ENCODE measurements at regions not wholly inside any gene's neighbourhood (a gene's known extent, or its start where the extent isn't known, plus 50 kb on each side); places are given as distances from the start of the nearest gene placed in this dataset. TPM values are rescaled to one million over a fixed set of nuclear protein-coding genes. Genes with fewer than 3 reads are reported as not detected.

DNA sequence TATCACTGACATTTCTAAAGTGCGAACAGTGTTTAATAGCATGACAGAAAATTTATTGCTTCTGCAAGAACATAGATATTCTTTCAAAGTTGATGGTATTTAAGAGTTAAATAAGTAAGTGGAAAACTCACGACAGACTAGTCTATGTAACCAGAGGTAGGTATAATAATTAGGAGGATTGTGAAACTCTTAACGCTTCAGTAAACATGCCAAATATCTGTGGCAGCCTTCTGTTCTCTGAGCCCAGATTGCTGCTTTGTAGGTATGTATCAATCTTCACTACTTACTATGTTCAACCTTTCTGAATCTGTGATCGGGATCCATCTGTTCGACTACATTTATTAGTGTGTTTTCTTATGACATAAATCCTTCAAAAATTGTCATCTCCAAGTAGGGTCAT, 53.6 kb upstream of the SPANXB1 start (continued):
- TF ChIP-seq CBFA2T2 (conservative IDR thresholded peaks at IDR 0.05), result no peak

DNA sequence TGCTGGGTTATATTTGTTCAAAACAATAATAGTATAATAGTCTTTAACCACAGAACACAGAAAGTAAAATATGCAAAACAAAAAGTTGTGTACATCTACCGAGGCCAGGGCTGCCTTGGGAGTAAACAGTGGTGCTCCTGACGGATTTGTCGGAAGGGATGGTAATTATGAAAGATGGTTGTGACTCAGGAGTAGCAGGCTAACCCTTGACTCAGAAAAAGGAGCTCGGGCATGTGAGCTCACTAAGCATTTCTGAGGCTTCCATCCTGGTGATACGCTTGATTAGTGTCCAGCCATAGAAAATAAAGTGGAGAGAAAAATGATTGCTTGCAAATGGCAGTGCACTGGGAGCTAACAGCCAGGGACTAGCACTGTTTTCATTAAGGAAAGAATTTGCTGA, 53.2 kb upstream of the SPANXB1 start:
- WGBS (ENCODE audit: insufficient coverage, low coverage, missing lambda C conversion rate), result 0% methylated on average over 5 of the region's 5 CpGs
- H3K27ac ChIP-seq (ENCODE audit: extremely low read depth, low read depth, low read length), result no peak overlapping the region
- H3K36me3 ChIP-seq (ENCODE audit: control insufficient read depth, insufficient read depth, low read length), result no peaks in the 10 kb centered on the region
- in situ Hi-C loops (cut with MboI) (no loop called here), intact Hi-C loops (cut with micrococcal nuclease) (no loop called here)
- ATAC-seq (no peak), FAIRE-seq (no peak), DNase-seq (ENCODE audit: extremely low read depth in 1 of 4, low spot score in 3 of 4) (no peak)
- H3K27me3 ChIP-seq (ENCODE audit: control insufficient read depth in 2 of 2, insufficient read depth in 2 of 2, low read length in 2 of 2), result no peaks in the 10 kb centered on the region
- no peaks in the 10 kb centered on the region for H3K4me1 ChIP-seq (replicated peaks in 1 of 2; ENCODE audit: control insufficient read depth in 2 of 2, insufficient read depth in 2 of 2, low read length in 2 of 2)
- H3K4me3 ChIP-seq, result no peak overlapping the region
- no peaks in the 10 kb centered on the region for H3K9me3 ChIP-seq (replicated peaks; ENCODE audit: control insufficient read depth, insufficient read depth, low read depth, low read length)
- TF ChIP-seq, protein P1, sequence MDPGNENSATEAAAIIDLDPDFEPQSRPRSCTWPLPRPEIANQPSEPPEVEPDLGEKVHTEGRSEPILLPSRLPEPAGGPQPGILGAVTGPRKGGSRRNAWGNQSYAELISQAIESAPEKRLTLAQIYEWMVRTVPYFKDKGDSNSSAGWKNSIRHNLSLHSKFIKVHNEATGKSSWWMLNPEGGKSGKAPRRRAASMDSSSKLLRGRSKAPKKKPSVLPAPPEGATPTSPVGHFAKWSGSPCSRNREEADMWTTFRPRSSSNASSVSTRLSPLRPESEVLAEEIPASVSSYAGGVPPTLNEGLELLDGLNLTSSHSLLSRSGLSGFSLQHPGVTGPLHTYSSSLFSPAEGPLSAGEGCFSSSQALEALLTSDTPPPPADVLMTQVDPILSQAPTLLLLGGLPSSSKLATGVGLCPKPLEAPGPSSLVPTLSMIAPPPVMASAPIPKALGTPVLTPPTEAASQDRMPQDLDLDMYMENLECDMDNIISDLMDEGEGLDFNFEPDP (CRISPR knock-in tag; IDR thresholded peaks at IDR 0.05), result no peak
- TF ChIP-seq ETV5 (CRISPR knock-in tag; IDR thresholded peaks at IDR 0.05; ENCODE audit: low read depth) (no peak), SIN3B (IDR thresholded peaks at IDR 0.05; ENCODE audit: low read depth) (no peak), KLF1 (tag; IDR thresholded peaks at IDR 0.05) (no peak)
- ChIA-PET CTCF (ENCODE audit: low intra/inter-chr PET ratio) (no interaction called here), POLR2A (no interaction called here)
- H3K79me2 ChIP-seq (ENCODE audit: control insufficient read depth, insufficient read depth, low read length), result no peaks in the 10 kb centered on the region
- no peak overlapping the region for H3K9ac ChIP-seq (ENCODE audit: insufficient read depth in 1 of 2, low read depth in 2 of 2, low read length in 2 of 2)
- H2AFZ ChIP-seq (ENCODE audit: low read depth, low read length), result no peak overlapping the region
- H4K20me1 ChIP-seq (replicated peaks; ENCODE audit: control insufficient read depth, insufficient read depth, low read length), result no peaks in the 10 kb centered on the region
- BruUV-seq (replicated peaks), result no TSS peak
- no peak overlapping the region for H3K4me2 ChIP-seq (ENCODE audit: insufficient read depth, low read length)
- no peaks in the 10 kb centered on the region for H3K9me1 ChIP-seq (ENCODE audit: control insufficient read depth, insufficient read depth, low read length)

Small RNA genes in the stretch of these regions (microRNA-seq; reads per million reads assigned to microRNA genes)
- not detected for gene MIR320D2 (ENCODE audit: borderline microRNAs expressed)

Small RNA genes in the stretch of these regions (small RNA-seq; reads per million reads assigned to genes)
- not detected for gene MIR320D2

Measured in K562 (cell line).